ENCODE measurements at regions not wholly inside any gene's neighbourhood (a gene's known extent, or its start where the extent isn't known, plus 50 kb on each side); places are given as distances from the start of the nearest gene placed in this dataset.
"Not testable (repeated sequence)": the region's sequence is repeated elsewhere in the genome, so short reads cannot be mapped to it uniquely, and the experiment has no call there.

DNA sequence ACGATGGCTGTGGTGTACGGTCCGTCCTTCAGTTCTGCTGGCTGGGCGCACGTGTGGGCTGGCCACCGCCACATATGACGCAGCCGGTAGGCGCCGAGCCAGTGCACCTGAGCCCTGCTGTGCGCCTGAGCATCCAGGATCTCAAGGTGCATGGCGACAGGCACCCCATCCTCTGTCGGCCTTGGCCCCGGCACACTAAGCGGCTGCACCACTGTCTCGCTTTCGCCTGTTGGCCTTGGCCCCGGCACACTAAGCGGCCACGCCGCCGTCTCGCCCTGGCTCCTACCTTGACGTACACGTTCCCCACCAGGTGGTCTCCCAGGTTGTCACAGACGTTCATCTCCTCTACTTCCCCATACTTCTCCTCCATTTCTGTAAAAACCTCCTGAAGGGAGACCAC is 4034.6 kb upstream of the TPTE start:
- DNase-seq: not testable (repeated sequence)

DNA sequence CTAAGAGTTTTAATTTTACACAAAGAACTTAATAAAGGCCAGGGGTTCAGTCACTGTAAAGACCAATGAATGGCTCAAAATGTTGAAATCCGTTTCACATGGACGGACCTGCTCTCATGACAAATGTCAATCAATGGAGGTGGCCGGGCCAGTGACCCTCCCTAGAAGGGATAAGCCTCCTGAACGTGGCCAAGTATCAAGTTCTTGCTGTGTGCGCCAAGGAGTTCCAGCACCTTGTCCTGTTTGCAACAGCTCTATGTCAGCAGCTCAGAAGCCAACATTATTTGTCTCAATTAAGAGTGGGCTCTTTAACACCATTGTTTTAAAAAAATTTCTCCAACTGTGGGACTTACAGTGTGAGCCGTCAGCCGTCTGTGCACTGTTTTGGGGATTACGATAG is 4028.7 kb upstream of the TPTE start:
- DNase-seq: not testable (repeated sequence)

GRCh38 chr21:6493957-6494356 is 4027.4 kb upstream of the TPTE start:
- not testable (repeated sequence) for DNase-seq

DNA sequence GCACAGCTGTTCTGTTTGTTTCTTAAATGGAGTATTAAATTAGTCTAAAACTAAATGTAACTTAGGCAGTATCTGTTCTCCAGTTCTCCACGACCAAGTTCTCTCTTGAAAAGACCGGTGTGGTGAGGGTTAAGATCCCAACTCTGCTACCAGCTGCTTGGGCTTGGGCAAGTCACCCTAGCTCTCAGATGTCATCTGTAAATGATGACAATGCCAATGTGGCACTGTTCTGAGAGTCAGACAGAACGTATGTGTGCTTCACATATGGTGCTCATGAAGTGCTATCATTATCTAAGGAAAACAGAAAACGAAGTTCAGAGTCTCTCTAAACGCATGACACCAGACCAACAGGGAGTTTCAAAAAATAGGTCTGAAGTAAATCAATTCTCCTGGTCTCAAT is 4025.0 kb upstream of the TPTE start:
- DNase-seq: not testable (repeated sequence)

- DNase-seq: peak; percentile 19
Measured at GRCh38 chr21:6498716-6499115, 4022.7 kb upstream of the TPTE start.

DNA sequence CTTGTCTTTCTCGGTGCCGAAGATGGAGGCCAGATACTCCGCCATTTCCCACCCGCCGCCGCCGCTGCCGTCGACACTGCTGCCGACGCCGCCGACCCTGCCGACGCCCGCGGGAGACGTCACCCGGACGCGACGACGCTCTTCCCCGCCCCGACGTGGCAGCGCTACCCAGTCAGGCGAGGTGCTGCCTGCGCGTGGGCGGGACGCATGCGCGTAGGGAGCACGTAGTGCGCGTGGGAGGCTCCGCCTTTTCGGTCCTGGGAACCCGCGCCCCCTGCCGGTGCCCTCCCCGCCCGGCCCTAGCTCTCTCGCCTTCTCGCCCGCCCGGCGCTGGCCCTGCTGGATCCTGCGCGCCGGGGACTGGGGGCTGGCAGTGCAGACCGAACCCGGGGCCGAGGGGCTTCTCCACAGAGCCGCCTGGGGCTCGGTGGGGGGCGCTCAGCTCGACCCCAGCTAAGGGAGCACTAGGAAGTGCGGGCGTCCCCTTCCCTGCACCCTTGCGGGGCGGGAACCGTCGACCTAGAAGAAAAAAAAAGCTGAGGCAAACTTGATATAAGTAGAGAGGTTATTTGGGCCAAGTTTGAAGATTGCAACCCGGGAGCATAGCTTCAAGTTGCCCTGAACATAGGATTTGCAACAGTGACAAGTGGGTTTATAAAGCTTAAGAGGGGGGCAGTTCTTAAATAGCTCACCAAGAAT is 4022.1 kb upstream of the TPTE start:
- DNase-seq: not testable (repeated sequence)

- not testable (repeated sequence) for DNase-seq
Measured at GRCh38 chr21:6499866-6500265, 4021.5 kb upstream of the TPTE start.

DNA sequence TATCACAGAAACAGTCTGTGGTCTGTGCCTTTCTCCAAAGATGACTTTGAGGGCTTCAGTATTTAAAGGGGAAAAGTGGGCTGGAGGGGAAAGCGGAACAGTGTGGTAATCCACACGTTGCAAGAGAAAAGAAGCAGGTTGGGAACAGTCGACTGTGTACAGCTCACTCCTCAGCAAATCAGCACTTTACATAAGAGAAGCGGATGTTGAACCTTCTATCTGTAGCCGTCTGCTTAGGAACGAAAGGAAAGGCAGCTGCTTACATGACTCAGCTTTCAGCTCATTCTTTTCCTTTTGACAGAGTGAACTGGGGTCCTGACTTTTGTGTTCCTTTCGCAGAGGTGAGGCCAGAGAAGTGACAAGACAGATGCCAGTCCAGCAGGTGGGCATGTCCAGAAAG is 4020.7 kb upstream of the TPTE start:
- DNase-seq: not testable (repeated sequence)

DNA sequence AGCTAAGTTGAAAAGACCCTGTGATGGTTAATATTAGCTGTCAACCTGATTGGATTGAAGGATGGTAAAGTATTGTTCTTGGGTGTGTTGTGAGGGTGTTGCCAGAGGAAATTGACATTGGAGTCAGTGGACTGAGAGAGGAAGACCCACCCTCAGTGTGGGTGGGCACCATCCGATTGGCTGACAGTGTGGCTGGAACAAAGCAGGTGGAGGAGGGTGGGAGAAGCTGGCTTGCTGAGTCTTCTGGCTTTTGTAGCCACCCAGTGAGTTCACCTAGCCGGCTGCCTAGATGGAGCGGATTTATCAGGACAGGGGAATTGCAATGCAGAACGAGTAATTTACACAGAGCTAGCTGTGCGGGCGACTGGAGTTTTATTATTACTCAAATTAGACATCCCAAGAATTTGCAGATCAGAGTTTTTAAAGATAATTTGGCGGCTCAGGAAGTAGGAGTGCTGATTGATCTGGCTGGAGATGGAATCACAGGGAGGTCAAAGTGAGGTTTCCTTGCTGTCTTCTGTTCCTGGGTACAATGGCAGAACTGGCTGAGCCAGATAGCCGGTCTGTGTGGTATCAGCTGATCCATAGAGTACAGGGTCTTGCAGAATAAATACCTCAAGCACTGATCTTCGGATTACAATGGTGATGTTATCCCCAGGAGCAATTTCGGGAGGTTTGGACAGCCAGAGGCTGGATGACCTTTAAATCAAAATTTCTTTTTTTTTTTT is 4015.1 kb upstream of the TPTE start:
- DNase-seq: not testable (repeated sequence)

DNA sequence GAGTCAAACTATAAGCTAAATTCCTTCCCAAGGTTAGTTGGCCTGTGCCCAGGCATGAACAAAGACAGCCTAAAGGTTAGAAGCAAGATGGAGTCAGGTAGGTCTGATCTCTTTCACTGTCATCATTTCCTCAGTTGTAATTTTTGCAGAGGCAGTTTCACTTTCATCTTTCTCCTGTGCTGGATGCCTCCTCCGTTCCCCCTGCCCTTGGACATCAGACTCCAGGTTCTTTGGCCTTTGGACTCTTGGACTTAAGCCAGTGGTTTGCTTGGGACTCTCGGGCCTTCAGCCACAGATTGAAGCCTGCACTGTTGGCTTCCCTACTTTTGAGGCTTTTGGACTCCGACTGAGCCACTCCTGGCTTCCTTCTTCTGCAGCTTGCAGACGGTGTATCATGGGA is 4013.8 kb upstream of the TPTE start:
- DNase-seq: not testable (repeated sequence)

GRCh38 chr21:6521777-6522176 is 3999.6 kb upstream of the TPTE start:
- DNase-seq: not testable (repeated sequence)

GRCh38 chr21:6526213-6526612 is 3995.2 kb upstream of the TPTE start:
- DNase-seq: not testable (repeated sequence)

GRCh38 chr21:6530655-6531054 is 3990.7 kb upstream of the TPTE start:
- not testable (repeated sequence) for DNase-seq

DNA sequence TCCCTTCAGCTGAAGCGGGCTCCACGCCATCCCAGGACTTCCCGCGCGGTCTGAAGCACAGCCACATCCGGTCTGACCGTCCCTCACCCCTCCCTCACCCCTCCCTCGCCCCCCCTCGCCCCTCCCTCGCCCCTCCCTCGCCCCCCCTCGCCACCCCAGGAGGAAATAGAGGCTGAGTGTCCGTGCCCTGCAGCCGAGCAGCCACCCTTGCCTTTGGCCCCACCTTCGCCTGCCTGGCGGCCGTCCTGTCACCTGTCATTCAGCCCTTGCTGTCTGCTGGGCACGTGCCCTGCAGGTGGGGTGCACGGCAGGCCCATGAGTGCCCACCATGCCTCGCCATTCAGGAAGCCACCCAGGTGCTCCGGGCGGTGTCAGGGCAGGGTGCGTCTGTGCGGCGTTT is 3988.1 kb upstream of the TPTE start:
- DNase-seq: not testable (repeated sequence)

DNA sequence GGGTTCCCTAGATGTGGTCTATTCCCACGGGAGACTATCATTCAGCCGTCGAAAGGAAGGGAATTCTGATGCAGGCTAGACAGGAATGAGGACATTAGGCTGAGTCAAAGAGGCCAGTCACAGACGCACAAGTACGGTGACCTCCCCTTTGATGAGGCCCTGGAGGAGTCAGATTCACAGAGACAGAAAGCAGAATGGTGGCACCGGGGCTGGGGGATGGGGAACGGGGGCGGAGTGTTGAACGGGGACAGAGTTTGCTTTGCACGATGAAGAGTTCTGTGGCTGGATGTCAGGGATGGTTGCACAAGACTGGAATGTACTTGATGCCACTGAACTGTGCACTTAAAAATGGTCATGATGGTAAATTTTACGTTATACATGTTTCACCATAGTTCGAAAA is 3983.1 kb upstream of the TPTE start:
- DNase-seq: not testable (repeated sequence)

DNA sequence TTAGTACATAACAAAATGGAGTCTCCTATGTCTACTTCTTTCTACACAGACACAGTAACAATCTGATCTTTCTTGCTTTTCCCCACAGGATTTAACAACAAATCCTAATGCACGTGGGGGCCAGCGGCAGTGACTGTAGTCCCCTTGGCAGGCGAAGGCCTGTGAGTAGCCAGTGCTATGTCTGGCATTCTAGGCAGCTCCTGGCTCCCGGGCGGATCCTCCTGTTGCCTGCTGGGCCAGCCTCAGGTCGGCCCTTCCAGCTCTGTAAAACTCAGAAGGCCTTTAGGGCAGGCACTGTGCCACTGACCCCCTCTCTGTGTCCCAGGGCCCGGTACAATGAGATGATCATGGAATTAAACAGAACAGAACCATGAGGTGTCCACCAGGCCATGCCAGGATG is 3981.7 kb upstream of the TPTE start:
- not testable (repeated sequence) for DNase-seq

DNA sequence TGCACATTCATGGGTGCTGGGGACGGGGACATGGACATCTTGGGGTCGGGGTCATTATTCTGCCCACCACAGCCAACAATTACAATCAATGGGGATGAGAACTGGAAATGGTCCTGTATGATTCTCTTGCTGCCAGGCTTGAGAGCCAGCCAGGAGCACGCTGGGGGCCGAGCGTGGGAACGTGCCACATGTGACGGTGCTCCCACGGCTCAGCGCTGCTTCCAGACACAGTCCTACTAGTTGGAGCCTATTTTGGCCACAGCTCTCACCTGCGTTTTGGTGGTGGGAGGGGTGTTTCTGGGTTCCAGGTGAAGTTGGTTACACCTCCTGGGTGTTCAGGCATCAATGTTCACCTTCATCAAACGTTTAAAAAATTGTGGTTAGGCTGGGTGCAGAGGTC is 3980.3 kb upstream of the TPTE start:
- DNase-seq: not testable (repeated sequence)

GRCh38 chr21:6545288-6545687 is 3976.1 kb upstream of the TPTE start:
- not testable (repeated sequence) for DNase-seq

DNA sequence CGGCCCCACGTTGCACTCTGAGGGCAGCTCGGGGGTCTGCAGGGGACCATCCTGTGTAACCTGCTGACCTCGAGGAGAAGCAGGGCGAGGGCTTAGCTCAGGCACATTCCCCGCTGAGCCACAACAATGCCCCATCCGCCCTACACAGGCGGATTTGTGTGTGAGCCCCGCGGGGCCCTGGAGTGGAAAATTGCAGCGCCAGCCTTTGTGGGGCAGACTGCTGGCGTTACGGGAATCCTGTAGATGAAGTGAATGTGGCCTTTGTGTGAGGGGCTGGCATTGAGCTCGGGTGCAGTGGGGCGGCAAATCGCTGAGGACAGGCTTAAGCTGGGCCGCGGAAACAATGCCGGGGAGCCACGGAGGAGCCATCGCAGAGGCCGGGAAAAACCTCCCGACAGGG is 3970.3 kb upstream of the TPTE start:
- not testable (repeated sequence) for DNase-seq

DNA sequence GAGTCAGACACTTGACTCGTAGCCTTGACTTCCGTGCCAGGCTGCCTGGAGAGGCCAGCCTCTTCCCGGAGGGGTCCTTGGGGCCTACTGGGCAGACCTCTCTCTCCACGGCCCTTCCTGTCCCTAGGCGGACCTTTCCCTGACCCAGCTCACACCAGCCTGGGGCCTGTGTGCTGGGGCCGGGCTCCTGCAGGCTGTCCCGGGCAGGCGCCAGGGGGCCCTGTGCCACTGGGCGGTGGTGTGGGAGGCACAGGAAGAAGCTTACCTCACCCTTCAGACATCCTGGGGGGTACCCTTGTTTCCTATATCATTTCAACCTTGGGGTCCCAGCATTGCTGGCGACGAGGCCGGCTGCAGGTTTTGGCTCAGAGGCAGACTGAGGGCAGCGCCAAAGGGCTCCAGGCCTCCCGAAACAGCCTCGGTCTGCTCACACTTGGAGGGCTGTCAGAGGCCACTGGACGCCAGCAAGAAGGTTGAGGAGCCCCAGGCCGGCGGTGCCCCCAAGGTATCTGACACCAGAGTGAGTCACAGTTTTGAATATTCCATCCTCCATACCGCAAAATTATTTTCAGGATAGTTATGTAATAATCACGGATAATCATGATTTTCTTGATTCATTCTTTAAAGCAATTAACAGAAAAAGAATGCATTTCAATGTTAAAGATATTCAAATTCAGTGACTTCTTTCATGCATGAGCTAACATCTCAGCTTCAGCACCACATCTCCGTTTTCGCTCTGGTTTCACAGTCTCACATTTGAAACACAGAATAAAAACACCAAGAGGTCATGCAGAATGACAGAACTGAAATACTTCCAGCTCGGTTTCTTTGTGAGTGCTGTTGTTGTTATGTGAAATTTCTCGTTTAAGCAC is 3967.6 kb upstream of the TPTE start:
- not testable (repeated sequence) for DNase-seq

GRCh38 chr21:6554377-6554864 is 3967.0 kb upstream of the TPTE start:
- not testable (repeated sequence) for DNase-seq

GRCh38 chr21:6556516-6556915 is 3964.9 kb upstream of the TPTE start:
- DNase-seq: not testable (repeated sequence)

GRCh38 chr21:6557415-6557814 is 3964.0 kb upstream of the TPTE start:
- not testable (repeated sequence) for DNase-seq
